ENCODE measurements at regions not wholly inside any gene's neighbourhood (a gene's known extent, or its start where the extent isn't known, plus 50 kb on each side); places are given as distances from the start of the nearest gene placed in this dataset.
"Not testable (repeated sequence)": the region's sequence is repeated elsewhere in the genome, so short reads cannot be mapped to it uniquely, and the experiment has no call there.

DNA sequence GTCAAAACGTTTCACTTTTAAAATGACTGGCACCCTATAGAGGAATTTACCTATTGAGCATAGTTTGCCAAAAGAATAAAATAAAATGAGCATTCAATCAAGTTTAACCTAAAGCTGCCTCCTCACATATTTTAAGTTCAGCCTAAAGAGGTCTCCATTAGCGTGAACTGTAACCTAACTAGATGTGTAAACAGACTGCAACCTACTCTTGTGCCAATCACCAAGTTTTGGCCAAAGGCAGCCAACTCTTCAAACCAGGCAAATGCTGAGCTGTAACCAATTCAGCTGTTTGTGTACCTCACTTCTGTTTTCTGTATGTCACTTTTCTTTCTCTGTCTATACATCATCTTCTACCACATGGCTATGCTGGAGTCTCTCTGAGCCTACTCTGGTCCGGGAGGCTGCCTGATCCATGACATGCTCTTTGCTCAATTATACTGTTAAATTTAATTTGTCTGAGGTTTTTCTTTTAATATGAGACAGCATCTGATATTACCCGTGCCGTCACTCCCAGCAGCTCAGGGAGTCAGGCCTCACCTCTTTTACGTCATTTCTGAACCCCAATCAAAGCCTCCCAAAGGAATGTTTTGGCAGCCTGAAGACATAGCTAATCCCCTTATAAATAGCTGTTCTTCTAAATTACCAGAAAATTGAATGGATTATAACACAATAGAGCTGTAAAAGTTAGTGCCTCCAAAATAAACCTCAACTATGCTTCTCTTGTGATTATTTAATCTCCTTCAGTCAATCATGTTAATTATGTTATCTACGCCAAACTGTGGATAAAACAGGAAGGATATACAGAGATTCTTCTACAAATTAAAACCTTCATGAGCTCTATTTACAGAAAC is 81.0 kb upstream of the NR5A2 start:
- Histone ChIP-seq H3K27ac (ENCODE audit: low read length) (no peak overlapping the region), H3K36me3 (ENCODE audit: control insufficient read depth, insufficient read depth, low read length) (no peaks in the 10 kb centered on the region), H3K9me3 (ENCODE audit: control insufficient read depth, insufficient read depth, low read depth, low read length) (no peaks in the 10 kb centered on the region), H3K27me3 (ENCODE audit: control insufficient read depth, insufficient read depth, low read length) (no peaks in the 10 kb centered on the region), H3K4me1 (ENCODE audit: control insufficient read depth, insufficient read depth, low read length) (no peaks in the 10 kb centered on the region), H3K4me3 (ENCODE audit: low read depth in 2 of 2, low read length in 2 of 2) (no peak overlapping the region)
- ATAC-seq (no peak), DNase-seq (ENCODE audit: low read depth, low spot score) (no peak)
- ChIA-PET CTCF (interaction anchor here (0.6 kb wide), 1 partner anchor 562 kb away, joined by 6 read pairs; no protein-coding TSS in a partner anchor), POLR2A (interaction anchor here (0.6 kb wide), 1 partner anchor 104 kb away, joined by 3 read pairs; no protein-coding TSS in a partner anchor)
- in situ Hi-C loops (cut with HindIII; ENCODE audit: low pct_unique_long_range_greater_than_20kb, low sequenced_read_pairs) (no loop called here), intact Hi-C loops (cut with micrococcal nuclease; ENCODE audit: unreplicated experiment) (no loop called here)
- BruUV-seq (replicated peaks) = no TSS peak
- TF ChIP-seq TCF7L2 (IDR thresholded peaks at IDR 0.05; ENCODE audit: low read depth, low read length) = no peak
- no peak for TF ChIP-seq POLR2AphosphoS5 (IDR thresholded peaks at IDR 0.05; ENCODE audit: low read depth, low read length)
- no peak for TF ChIP-seq SIN3A (IDR thresholded peaks at IDR 0.05; ENCODE audit: borderline replicate concordance, insufficient read depth, low read depth, low read length)
- TF ChIP-seq, protein P1, sequence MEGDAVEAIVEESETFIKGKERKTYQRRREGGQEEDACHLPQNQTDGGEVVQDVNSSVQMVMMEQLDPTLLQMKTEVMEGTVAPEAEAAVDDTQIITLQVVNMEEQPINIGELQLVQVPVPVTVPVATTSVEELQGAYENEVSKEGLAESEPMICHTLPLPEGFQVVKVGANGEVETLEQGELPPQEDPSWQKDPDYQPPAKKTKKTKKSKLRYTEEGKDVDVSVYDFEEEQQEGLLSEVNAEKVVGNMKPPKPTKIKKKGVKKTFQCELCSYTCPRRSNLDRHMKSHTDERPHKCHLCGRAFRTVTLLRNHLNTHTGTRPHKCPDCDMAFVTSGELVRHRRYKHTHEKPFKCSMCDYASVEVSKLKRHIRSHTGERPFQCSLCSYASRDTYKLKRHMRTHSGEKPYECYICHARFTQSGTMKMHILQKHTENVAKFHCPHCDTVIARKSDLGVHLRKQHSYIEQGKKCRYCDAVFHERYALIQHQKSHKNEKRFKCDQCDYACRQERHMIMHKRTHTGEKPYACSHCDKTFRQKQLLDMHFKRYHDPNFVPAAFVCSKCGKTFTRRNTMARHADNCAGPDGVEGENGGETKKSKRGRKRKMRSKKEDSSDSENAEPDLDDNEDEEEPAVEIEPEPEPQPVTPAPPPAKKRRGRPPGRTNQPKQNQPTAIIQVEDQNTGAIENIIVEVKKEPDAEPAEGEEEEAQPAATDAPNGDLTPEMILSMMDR (IDR thresholded peaks at IDR 0.05) = no peak
- TF ChIP-seq, protein P2, sequence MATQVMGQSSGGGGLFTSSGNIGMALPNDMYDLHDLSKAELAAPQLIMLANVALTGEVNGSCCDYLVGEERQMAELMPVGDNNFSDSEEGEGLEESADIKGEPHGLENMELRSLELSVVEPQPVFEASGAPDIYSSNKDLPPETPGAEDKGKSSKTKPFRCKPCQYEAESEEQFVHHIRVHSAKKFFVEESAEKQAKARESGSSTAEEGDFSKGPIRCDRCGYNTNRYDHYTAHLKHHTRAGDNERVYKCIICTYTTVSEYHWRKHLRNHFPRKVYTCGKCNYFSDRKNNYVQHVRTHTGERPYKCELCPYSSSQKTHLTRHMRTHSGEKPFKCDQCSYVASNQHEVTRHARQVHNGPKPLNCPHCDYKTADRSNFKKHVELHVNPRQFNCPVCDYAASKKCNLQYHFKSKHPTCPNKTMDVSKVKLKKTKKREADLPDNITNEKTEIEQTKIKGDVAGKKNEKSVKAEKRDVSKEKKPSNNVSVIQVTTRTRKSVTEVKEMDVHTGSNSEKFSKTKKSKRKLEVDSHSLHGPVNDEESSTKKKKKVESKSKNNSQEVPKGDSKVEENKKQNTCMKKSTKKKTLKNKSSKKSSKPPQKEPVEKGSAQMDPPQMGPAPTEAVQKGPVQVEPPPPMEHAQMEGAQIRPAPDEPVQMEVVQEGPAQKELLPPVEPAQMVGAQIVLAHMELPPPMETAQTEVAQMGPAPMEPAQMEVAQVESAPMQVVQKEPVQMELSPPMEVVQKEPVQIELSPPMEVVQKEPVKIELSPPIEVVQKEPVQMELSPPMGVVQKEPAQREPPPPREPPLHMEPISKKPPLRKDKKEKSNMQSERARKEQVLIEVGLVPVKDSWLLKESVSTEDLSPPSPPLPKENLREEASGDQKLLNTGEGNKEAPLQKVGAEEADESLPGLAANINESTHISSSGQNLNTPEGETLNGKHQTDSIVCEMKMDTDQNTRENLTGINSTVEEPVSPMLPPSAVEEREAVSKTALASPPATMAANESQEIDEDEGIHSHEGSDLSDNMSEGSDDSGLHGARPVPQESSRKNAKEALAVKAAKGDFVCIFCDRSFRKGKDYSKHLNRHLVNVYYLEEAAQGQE (IDR thresholded peaks at IDR 0.05; ENCODE audit: insufficient read depth in 1 of 2, low read depth in 2 of 2, low read length in 1 of 2) = no peak

DNA sequence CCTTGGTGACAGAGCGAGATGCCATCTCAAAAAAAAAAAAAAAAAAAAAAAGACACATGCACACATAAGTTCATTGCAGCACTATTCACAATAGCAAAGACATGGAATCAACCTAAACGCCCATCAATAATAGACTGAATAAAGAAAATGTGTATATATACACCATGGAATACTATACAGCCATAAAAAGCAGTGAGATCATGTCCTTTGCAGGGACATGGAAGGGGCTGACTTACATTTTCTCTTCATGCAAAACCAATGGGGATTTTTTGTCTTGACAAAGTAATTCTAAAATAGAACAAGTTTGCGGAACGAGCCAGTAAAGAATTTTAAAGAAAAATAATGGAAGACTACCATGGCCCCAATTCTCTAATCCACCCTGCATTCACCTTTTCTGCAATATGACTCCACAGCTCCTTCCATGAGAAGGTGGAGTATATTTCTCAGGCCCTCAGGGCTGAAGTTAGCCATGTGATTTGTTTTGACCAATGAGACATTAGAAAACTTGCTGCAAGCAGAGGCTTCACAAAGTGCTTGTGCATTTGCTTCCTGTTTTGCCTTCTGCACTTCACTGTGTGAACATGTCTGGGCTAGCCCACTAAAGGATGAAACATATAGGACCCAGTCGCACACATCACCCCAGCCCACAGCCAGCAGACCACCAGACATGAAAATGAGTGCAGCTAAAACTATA is 78.8 kb upstream of the NR5A2 start:
- Histone ChIP-seq H3K27me3 (ENCODE audit: control insufficient read depth, insufficient read depth, low read length) (no peaks in the 10 kb centered on the region), H3K36me3 (ENCODE audit: control insufficient read depth, insufficient read depth, low read length) (no peaks in the 10 kb centered on the region), H3K9me3 (ENCODE audit: control insufficient read depth, insufficient read depth, low read depth, low read length) (no peaks in the 10 kb centered on the region), H3K4me1 (ENCODE audit: control insufficient read depth, insufficient read depth, low read length) (no peaks in the 10 kb centered on the region), H3K27ac (ENCODE audit: low read length) (no peak overlapping the region), H3K4me3 (ENCODE audit: low read depth in 2 of 2, low read length in 2 of 2) (no peak overlapping the region)
- ChIA-PET POLR2A (no interaction called here), CTCF (no interaction called here)
- BruUV-seq (replicated peaks) = no TSS peak
- DNase-seq (ENCODE audit: low read depth, low spot score) (no peak), ATAC-seq (no peak)
- no peak for TF ChIP-seq SIN3A (IDR thresholded peaks at IDR 0.05; ENCODE audit: borderline replicate concordance, insufficient read depth, low read depth, low read length)
- TF ChIP-seq, protein P2 (IDR thresholded peaks at IDR 0.05; ENCODE audit: insufficient read depth in 1 of 2, low read depth in 2 of 2, low read length in 1 of 2) = no peak
- TF ChIP-seq, protein P1 (IDR thresholded peaks at IDR 0.05) = no peak
- TF ChIP-seq POLR2AphosphoS5 (IDR thresholded peaks at IDR 0.05; ENCODE audit: low read depth, low read length) = no peak
- TF ChIP-seq TCF7L2 (IDR thresholded peaks at IDR 0.05; ENCODE audit: low read depth, low read length) = no peak
- in situ Hi-C loops (cut with HindIII; ENCODE audit: low pct_unique_long_range_greater_than_20kb, low sequenced_read_pairs) (no loop called here), intact Hi-C loops (cut with micrococcal nuclease; ENCODE audit: unreplicated experiment) (no loop called here)

DNA sequence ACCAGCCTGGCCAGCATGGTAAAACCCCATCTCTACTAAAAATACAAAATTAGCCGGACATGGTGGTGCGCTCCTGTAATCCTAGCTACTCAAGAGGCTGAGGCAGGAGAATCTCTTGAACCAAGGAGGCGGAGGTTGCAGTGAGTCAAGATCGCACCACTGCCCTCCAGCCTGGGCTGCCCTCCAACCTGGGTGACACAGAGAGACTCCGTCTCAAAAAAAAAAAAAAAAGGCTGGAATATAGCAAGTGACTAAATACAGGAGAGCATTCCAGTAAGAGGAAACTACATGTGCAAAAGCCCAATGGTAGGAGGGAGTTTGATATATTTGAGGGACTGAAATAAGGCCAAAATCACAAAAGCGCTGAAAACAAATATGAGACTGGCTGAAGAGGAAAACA is 76.5 kb upstream of the NR5A2 start:
- POLR2A ChIA-PET; H3K36me3 ChIP-seq (ENCODE audit: control insufficient read depth, insufficient read depth, low read length); in situ Hi-C loops (cut with HindIII; ENCODE audit: low pct_unique_long_range_greater_than_20kb, low sequenced_read_pairs); H3K27me3 ChIP-seq (ENCODE audit: control insufficient read depth, insufficient read depth, low read length); H3K4me3 ChIP-seq (ENCODE audit: low read depth in 2 of 2, low read length in 2 of 2); DNase-seq (ENCODE audit: low read depth, low spot score); H3K27ac ChIP-seq (ENCODE audit: low read length); H3K9me3 ChIP-seq (ENCODE audit: control insufficient read depth, insufficient read depth, low read depth, low read length); ATAC-seq; intact Hi-C loops (cut with micrococcal nuclease; ENCODE audit: unreplicated experiment); BruUV-seq (replicated peaks); H3K4me1 ChIP-seq (ENCODE audit: control insufficient read depth, insufficient read depth, low read length): not testable (repeated sequence)
- CTCF ChIA-PET = interaction anchor here (0.6 kb wide), 1 partner anchor 584 kb away, joined by 10 read pairs; no protein-coding TSS in a partner anchor
